Neural progenitor cell (in vitro differentiated cells): ENCODE measurements at regions not wholly inside any gene's neighbourhood (a gene's known extent, or its start where the extent isn't known, plus 50 kb on each side); places are given as distances from the start of the nearest gene placed in this dataset.

Source experiments
- CTCF ChIP-seq: fragments of 200-600 bp; sonication (generic); IDR thresholded peaks from 2 replicates; pipeline ENCODE4 v1.5.1; 2017; ENCODE audit warnings: antibody characterized with exemption, mild to moderate bottlenecking
- EZH2 ChIP-seq: fragments of 200-600 bp; sonication (generic); IDR thresholded peaks from 2 replicates; pipeline ENCODE4 v1.6.1; 2017; ENCODE audit warnings: antibody characterized with exemption, mild to moderate bottlenecking, moderate library complexity

- no peak for TF ChIP-seq CTCF
- no peak for TF ChIP-seq EZH2
Measured at GRCh38 chr9:14447103-14447502, 133.2 kb upstream of the NFIB start.
